ENCODE measurements at regions not wholly inside any gene's neighbourhood (a gene's known extent, or its start where the extent isn't known, plus 50 kb on each side); places are given as distances from the start of the nearest gene placed in this dataset.

DNA sequence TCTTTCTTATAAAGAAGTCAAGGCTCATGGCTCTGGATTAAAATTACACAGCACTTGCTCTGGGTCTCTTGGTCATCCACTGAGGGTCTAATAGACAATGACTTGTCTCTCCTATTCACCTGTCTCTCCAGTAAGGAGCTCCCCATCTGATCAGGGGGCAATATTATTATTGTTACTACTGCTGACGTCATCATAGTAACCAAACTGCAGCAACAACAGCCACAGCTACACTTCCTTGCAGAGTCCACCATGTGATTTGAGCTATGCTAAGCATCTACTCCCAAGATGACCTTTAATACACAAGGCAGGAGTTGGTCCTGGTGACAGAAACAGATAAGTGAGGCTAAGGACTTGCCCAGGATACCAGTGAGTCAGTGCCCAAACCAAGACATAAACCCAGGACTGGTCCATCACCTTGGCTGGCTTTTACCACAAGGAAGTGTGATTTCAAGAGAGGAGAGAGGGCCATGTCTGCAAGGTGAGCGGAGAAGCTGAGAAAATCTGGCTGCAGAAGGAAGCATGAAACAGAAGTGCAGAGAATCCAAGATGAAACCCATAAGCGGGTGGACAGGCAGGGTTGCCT is 602.5 kb downstream of the PTPRU start:
- no peak for DNase-seq

DNA sequence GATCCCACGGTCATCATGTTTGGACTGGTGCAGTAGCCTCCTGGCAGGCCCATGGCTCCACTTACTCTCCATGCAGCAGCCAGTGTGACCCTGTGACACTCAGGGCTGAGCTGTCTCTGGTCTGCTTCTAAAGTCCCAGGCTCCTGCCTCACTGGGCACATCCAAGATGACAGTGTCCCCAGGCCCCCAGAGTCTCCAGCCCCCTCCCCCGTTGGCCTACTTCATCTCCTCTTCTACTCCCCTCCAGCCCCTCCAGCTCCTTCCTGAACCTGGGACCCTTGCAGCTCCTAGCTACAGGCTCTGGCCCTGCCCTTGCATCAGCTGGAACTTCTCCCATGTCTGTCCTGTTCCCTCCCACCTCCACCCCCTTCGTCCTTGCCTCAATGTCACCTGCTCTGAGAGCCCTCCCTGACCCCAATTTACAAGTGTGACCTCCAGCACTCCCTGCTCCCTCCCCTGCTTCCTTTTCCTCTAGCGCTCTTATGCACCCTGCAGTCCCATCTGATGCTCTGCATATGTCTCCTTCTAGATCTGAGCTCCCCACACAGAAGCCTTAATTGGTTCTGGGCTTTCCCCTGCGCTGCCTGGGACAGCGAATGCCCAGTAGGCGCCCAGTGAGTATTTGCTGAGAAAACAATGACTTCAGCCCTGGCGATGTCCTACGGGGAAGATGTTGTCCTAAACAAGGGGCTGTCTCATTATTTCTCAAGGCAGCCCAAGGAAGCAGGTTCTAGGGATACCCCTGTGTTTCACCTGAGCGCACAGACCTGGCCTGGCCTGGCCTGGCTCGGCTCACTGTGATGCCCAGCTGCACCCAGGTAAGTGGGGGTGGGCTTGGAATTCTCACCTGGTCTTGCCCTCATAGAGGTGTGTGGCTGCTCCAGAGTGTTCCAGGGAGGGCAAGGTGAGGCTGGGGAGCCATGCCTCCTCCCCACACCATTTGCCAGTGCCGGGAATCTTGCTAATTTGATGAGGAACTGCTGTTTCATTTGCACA is 600.6 kb downstream of the PTPRU start:
- no peak for DNase-seq

DNA sequence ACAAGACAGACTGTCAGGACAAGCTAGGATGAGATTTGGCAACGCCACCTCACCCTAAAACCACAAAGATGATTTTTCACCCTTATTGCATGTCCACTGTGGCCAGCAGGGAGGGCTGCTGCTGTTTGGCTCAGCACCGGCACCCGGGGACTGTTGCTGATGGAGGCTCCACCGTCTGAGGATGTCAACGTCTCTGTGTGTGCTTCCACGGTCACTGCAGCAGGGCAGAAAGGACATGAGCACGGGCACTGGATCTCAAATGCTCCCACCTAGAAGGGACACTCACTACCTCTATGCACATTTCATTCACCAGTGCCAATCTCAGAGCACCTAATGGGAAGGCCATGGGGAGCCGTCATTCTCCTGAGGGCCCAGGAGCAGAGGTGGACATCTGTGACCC is 599.6 kb downstream of the PTPRU start:
- DNase-seq = no peak

DNA sequence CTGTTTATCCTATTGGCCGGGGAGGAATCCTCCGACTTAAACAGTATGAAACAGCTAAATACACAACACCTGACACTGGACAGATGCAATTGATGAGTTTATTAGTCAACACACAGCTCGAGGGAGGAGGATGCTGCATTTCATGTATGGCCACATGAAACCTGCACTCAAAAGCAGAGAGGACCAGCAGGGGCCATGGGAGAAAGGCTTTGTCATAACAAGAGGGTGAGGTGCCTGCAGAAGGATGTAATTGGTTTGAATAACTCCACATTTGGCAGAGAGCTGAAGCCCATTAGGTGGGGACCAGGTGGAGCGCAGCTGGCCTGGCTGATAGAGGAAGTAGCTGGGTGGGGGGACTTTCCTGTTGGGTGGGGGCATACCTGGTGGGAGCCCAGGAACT is 599.1 kb downstream of the PTPRU start:
- no peak for DNase-seq

GRCh38 chr1:29833581-29833980 is 597.3 kb downstream of the PTPRU start:
- DNase-seq = no peak

DNA sequence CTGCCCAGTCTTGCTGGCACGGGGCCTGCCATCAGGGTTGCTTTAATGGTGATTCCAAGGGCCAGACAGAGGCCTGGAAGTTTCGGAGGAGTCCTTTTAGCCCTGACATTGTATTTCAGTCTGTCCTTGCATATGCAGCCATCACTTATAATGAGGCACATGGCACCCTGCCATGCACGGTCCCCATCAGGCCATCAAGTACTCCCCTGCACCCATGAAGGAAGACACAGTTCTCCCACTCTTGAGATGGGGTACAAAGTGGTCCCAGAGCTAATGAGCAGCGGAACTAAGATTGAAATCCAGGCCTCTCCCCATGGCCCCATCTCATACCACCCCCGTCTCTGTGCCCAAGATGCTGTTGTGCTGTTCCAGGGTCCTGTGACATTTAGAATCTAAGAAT is 596.6 kb downstream of the PTPRU start:
- no peak for DNase-seq

- no peak for DNase-seq
These were observed 596.1 kb downstream of the PTPRU start for GRCh38 chr1:29832471-29832870.

- no peak for DNase-seq
These were observed 595.3 kb downstream of the PTPRU start for GRCh38 chr1:29831500-29832117.

- no peak for DNase-seq
These were observed 594.6 kb downstream of the PTPRU start for GRCh38 chr1:29830916-29831315.

DNA sequence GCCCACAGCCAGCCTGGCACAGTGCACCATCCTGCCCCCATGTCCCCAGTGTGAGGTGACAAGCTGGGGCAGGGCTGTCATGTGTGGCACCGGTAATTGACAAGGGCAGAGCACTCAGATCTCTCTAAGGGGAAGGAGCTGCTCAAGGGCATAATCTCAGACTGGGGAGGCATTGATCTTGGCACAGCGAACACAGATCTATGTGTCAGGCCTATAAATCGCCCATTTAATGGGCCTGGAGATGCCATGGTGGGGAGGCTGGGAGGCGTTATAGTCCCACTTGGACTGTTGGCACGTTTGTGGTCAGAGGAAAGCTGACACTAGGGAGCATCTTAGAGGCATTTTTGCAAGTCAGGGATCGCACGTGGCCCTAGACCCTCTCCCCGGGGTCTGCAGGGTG is 594.1 kb downstream of the PTPRU start:
- no peak for DNase-seq

- DNase-seq = no peak
These were observed 593.4 kb downstream of the PTPRU start for GRCh38 chr1:29829448-29830344.

DNA sequence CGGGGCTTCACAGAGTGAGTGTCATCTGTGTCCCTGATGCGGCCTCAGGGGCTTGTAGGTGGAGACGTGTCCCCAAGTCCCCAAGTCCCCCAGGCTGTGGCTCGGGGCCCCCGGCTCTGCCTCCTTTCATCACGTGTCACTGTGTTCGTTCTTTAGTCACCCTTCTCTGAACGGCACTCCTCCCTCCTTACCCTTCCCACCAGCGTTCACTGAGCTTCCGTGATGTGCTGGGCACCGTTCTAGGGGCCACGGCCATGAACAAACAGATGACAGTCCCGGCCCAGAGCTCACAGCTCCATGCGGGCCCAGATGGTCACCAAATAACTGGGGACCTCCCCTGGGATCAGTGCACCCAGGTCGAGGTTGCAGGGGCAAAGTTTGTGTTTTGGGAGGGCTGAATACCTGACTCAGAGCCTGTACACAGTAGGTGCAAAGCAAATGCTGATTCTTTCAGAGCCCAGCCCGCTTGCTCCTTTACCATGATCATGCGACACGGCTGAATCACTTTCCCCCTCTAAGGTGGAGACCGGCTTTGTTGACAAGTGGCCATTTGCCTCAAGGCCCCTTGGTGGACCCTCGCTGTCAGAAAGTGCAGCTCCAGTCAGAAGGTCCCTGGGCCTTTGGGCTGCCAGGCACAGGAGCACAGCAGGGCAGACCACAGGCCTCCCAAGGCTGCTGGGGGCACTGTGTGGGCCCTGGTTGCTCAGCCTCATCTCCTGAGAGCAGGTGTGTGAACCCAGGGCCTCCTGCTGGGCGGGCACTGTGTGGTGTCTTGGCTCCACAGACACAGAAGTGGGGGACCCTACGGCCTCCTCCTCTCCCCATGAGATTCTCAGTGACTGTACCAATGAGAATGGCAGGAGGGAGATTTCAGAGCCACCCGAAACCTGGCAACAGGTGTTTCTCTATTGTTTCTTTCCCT is 592.5 kb downstream of the PTPRU start:
- no peak for DNase-seq

DNA sequence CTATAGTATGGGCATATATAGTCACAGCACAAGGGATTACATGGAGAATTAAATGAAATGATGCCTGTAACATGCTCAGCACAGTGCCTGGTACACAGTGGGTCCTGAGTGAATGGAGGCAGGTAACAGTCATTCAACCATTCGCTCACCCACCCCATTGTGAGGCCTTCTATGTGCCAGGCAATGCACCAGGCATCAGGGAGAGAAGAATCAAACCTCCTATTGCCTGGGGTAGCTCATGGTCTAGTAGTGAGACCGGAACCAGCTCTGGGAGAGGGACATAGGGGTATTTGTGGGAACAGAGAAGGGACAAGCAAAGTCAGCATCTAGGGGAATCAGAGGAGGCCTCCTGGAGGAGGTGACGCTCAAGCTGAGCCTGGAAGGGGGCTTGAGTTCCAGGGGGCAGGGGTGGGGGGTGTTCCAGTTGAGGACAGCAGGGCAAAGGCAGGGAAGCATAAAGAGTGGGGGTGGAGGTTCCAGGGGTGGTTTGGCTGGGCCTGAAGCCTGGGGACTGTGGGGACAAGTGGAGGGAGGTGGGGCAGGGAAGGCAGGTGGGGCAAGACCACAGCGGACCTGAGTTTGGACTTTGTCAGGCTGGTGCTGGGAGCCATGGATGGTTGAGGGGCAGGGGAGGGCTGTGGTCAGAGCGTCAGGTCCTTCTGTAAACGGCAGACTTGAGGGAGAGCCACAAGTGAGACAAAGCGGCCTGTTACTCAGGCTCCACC is 591.6 kb downstream of the PTPRU start:
- no peak for DNase-seq

DNA sequence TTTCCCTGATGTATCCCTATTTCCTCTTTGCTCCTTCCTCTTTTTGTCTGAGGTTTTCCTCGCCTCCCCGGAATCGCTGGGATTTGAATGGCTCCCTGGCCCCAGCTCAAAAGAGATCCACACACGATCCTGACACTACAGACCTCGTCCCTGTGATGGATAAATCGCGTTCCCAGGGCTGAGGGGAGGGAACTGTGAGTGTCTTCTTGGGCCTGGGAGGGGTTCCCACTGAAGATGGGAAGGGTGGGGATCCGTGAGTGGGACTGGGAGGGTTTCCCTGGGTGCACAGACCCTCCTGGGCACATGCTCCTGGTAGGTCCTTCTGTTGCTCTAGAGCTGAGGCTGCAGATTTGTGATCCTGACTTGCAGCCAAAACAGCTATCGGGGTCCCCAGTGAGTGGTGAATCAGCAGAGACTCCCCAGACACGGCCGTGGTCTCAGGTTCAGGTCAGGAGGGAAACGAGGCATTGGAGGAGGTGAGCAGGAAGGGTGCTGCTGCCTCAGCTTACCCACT is 591.0 kb downstream of the PTPRU start:
- no peak for DNase-seq

GRCh38 chr1:29826646-29827045 is 590.3 kb downstream of the PTPRU start:
- no peak for DNase-seq

GRCh38 chr1:29825941-29826415 is 589.7 kb downstream of the PTPRU start:
- no peak for DNase-seq

- no peak for DNase-seq
These were observed 589.1 kb downstream of the PTPRU start for GRCh38 chr1:29825274-29825940.

DNA sequence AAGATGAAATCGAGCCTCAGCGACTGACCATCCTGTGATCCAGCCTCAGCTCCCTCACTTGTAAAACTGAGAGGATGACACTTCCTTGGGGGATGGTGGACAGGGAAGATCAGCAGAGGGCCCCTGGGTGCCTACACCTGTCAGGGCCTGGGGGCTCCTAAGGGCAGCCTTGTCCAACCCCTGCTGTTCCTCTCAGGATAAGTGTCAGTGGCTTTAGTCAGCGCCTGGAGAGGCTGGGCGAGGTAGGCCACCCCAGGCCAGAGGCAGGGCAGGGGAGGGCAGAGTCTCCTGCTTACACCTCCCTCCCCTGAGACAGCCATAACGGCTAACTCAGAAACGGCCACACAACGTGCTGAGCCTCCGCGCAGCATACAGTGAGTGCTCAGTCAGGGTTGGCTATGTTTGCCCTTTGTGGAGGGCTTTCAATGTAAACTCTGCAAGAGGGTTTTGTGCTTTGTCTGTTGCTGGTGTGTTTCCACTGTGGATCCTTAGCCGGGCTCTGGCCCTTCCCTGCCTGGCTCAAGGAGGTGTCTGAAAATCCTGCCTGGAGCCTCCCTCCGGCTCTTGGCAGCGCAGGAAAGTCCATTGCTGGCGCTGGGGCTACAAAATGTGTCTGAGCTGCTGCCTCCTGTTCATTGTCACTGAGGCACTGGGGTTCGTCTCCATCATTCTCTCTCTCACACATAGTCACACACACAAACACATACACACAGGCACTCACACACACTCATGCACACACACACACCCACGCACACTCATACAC is 588.4 kb downstream of the PTPRU start:
- DNase-seq = no peak

DNA sequence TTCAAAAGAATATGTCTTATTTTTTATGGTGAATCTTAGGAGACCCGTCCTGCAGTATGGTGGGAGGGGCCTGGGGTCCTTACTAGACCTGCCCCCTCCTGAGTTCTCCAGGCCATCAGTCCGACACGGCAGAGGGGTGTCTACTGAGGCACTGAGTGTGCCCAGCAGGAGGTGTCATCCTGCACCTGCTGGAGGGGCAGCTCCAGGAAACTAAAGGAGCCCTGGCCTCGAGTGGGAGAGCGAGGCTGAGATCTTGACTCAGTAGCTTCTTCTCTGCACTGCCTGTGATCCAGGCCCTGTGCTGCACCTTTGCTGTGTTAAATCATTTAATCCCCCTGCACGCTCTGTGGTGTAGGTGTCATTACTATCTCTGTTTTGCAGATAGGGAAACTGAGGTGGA is 587.7 kb downstream of the PTPRU start:
- no peak for DNase-seq
